ENCODE measurements at regions not wholly inside any gene's neighbourhood (a gene's known extent, or its start where the extent isn't known, plus 50 kb on each side); places are given as distances from the start of the nearest gene placed in this dataset.

DNA sequence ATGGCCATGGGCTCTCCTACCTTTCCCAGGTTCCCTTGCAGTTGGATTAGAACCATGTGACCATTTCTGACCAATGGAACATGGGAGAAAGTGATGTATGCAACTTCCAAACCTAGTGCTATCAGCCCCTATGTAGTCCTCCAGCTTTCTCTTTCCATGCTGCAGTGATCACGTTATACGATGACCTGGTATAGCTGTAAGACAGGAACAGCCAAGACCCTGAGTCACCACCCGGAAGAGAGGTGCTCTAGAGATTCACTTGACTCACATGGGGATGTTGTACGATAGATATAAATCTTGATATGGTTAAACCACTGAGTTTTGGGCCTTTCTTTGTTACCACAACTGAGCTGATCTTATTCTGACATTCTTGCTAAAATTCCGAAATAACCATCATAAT lies 65.1 kb downstream of the NOG start:
- Histone ChIP-seq H3K4me3 (no peak overlapping the region), H3K36me3 (no peaks in the 10 kb centered on the region), H3K27ac (no peak overlapping the region), H3K9me3 (no peaks in the 10 kb centered on the region), H3K4me1 (no peaks in the 10 kb centered on the region), H3K27me3 (no peaks in the 10 kb centered on the region)
- no peak for TF ChIP-seq POLR2A (IDR thresholded peaks at IDR 0.05)
- no peak for TF ChIP-seq POLR2AphosphoS5 (IDR thresholded peaks at IDR 0.05)
- TF ChIP-seq, protein P1, sequence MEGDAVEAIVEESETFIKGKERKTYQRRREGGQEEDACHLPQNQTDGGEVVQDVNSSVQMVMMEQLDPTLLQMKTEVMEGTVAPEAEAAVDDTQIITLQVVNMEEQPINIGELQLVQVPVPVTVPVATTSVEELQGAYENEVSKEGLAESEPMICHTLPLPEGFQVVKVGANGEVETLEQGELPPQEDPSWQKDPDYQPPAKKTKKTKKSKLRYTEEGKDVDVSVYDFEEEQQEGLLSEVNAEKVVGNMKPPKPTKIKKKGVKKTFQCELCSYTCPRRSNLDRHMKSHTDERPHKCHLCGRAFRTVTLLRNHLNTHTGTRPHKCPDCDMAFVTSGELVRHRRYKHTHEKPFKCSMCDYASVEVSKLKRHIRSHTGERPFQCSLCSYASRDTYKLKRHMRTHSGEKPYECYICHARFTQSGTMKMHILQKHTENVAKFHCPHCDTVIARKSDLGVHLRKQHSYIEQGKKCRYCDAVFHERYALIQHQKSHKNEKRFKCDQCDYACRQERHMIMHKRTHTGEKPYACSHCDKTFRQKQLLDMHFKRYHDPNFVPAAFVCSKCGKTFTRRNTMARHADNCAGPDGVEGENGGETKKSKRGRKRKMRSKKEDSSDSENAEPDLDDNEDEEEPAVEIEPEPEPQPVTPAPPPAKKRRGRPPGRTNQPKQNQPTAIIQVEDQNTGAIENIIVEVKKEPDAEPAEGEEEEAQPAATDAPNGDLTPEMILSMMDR (IDR thresholded peaks at IDR 0.05): no peak
- TF ChIP-seq EP300 (IDR thresholded peaks at IDR 0.05): no peak
- no peak for ATAC-seq (ENCODE audit: low FRiP score in 2 of 2)
- DNase-seq: no peak
- 97% methylated on average over 5 of the region's 5 CpGs for WGBS, 2 donors

DNA sequence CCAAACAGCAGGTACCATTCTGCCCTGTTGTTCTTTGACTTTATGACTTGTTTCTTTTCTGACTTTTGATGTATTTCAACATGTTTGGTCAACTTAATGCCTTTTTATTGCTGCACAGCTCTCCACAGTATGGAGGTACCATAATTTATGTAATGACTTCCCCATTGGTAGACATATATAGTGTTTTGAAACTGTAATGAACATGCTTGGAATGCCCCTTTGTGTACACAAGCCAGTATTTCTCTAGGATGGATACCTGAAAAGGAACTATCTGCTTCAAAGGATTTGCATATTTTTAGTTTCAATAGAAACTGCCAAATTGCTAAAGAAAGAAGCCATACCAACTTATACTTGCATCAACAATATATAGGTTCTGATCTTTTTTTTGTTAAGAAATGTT lies 66.1 kb downstream of the NOG start:
- H3K4me1 ChIP-seq: no peaks in the 10 kb centered on the region
- H3K36me3 ChIP-seq: no peaks in the 10 kb centered on the region
- ATAC-seq (ENCODE audit: low FRiP score in 2 of 2) (no peak), DNase-seq (no peak)
- H3K27me3 ChIP-seq: no peaks in the 10 kb centered on the region
- H3K9me3 ChIP-seq: no peaks in the 10 kb centered on the region
- TF ChIP-seq EP300 (IDR thresholded peaks at IDR 0.05): no peak
- TF ChIP-seq POLR2A (IDR thresholded peaks at IDR 0.05): no peak
- TF ChIP-seq, protein P1 (IDR thresholded peaks at IDR 0.05): no peak
- no peak for TF ChIP-seq POLR2AphosphoS5 (IDR thresholded peaks at IDR 0.05)
- H3K27ac ChIP-seq: no peak overlapping the region
- H3K4me3 ChIP-seq: no peak overlapping the region

DNA sequence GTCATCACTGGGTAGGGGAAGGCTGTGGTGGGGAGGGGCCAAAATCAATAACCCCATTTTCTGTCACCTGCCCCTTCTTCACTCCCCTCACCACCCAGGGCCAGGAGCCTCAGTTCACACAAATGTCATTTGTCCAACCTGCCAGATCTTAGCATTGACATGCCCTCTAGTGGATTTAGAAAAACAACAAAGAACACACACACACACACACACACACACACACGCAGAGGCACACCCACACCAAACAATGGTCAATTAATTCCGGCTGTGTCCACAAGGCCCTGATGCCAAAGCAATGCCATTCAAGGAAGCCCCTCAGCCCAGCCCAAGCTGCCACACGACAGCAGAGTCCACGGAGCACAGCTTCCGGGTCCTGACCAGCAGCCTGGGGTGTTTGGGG lies 68.4 kb downstream of the NOG start:
- ATAC-seq (ENCODE audit: low FRiP score in 2 of 2) (no peak), DNase-seq (peak in 1 of 2 donors; percentile 8)
- Histone ChIP-seq H3K4me3 (no peak overlapping the region), H3K27me3 (no peaks in the 10 kb centered on the region), H3K27ac (no peak overlapping the region), H3K9me3 (no peaks in the 10 kb centered on the region), H3K4me1 (no peaks in the 10 kb centered on the region), H3K36me3 (no peaks in the 10 kb centered on the region)
- WGBS, 2 donors: 54 to 76% methylated on average over 5 of the region's 5 CpGs
- TF ChIP-seq POLR2AphosphoS5 (IDR thresholded peaks at IDR 0.05): no peak
- TF ChIP-seq, protein P1 (IDR thresholded peaks at IDR 0.05): no peak
- no peak for TF ChIP-seq EP300 (IDR thresholded peaks at IDR 0.05)
- no peak for TF ChIP-seq POLR2A (IDR thresholded peaks at IDR 0.05)

DNA sequence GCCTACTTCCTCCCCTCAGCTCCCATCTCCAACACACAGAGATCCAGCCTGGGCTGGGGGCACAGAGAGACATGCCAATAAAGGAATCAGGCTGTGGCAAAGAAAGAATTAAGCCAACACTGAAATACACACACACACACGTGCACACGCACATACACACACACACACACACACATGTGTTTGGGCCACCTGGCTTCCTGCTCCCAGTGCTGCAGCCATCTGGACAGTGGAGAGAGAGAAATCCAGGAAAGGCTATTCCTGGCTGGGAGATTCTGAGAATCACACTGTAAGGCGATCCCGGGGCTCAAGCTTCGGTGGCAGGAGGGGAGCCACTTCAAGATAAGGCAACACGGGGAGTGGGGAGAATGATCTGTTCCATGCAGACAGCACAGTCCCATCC lies 72.4 kb downstream of the NOG start:
- ATAC-seq (ENCODE audit: low FRiP score in 2 of 2) (no peak), DNase-seq (no peak)
- Histone ChIP-seq H3K36me3 (no peaks in the 10 kb centered on the region), H3K4me3 (no peak overlapping the region), H3K27ac (no peak overlapping the region), H3K9me3 (no peaks in the 10 kb centered on the region), H3K4me1 (no peaks in the 10 kb centered on the region), H3K27me3 (no peaks in the 10 kb centered on the region)
- TF ChIP-seq POLR2A (IDR thresholded peaks at IDR 0.05): no peak
- TF ChIP-seq, protein P1 (IDR thresholded peaks at IDR 0.05): no peak
- TF ChIP-seq EP300 (IDR thresholded peaks at IDR 0.05): no peak
- 56 to 61% methylated on average over 6 of the region's 6 CpGs for WGBS, 2 donors

DNA sequence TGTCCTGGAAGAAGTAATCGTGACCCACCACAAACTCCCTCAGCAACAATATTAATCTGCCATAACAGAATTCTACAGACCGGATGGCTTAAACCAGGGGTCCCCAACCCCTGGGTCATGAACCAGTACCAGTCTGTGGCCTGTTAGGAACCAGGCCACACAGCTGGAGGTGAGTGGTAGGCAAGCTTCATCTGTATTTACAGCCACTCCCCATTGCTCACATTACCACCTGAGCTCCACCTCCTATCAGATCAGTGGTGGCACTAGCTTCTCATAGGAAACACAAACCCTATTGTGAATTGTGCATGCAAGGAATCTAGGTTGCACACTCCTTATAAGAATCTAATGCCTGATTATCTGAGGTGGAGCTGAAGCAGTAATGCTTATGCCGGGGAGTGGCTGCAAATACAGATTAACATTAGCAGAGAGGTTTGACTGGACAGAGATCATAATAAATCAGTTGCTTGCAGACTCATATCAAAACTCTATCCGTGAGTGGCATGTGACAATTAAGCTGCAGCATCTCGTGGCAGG lies 74.5 kb downstream of the NOG start:
- Histone ChIP-seq H3K9me3 (no peaks in the 10 kb centered on the region), H3K27ac (no peak overlapping the region), H3K4me1 (no peaks in the 10 kb centered on the region), H3K27me3 (no peaks in the 10 kb centered on the region), H3K4me3 (no peak overlapping the region), H3K36me3 (no peaks in the 10 kb centered on the region)
- DNase-seq (no peak), ATAC-seq (ENCODE audit: low FRiP score in 2 of 2) (no peak)
- 69 to 72% methylated on average over 5 of the region's 5 CpGs for WGBS, 2 donors
- TF ChIP-seq POLR2A (IDR thresholded peaks at IDR 0.05): no peak
- TF ChIP-seq POLR2AphosphoS5 (IDR thresholded peaks at IDR 0.05): no peak
- no peak for TF ChIP-seq EP300 (IDR thresholded peaks at IDR 0.05)
- TF ChIP-seq, protein P1 (IDR thresholded peaks at IDR 0.05): no peak
